ENCODE measurements at regions not wholly inside any gene's neighbourhood (a gene's known extent, or its start where the extent isn't known, plus 50 kb on each side); places are given as distances from the start of the nearest gene placed in this dataset.
A peak's percentile ranks its signal among the peaks of the same experiment; 100 is the strongest.
"Not testable (repeated sequence)": the region's sequence is repeated elsewhere in the genome, so short reads cannot be mapped to it uniquely, and the experiment has no call there.

DNA sequence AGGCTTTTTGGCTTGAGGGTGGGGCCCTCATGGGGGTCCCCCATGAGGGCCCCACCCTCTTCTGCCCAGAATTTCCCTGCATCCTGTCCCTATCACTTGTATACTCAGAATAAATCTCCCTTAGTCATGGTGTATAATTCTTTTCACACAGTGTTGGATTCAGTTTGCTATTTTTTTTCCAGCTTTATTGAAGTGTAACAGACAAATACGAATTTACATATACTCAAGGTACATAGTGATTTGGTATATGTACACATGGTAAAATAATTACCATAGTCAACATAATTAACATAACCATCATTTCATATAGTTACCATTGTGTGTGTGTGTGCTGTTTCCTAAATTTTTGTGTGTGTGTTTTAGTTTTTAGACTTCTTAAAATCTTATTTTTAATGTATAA, 289.4 kb downstream of the CNTNAP3B start:
- H3K4me1 ChIP-seq (replicated peaks); DNase-seq (ENCODE audit: low read depth in 1 of 2, low spot score in 2 of 2); H3K27me3 ChIP-seq (replicated peaks); H3K4me3 ChIP-seq; H3K9me3 ChIP-seq (replicated peaks); H3K27ac ChIP-seq; H3K36me3 ChIP-seq: not testable (repeated sequence)

DNA sequence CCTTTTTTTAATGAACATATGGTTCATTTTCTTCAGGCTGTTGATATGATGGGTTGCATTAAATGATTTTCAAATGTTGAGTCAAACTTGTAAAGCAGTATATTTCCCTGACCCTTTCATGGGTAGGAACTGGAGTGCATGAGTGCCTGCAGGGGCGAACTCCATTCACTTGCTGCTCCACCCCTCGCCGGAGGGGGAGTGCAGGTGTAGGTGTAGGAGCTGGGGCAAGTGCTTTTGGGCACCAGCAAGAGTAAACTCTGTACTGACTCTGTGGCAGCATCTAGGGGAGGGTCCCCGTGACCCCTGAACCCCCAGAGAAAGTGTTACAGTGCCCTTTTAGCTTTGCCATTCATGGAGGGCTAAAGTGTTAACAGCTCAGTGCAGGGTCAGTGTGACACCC, 290.3 kb downstream of the CNTNAP3B start:
- not testable (repeated sequence) for DNase-seq (ENCODE audit: low read depth in 1 of 2, low spot score in 2 of 2); H3K36me3 ChIP-seq; H3K9me3 ChIP-seq (replicated peaks); H3K27ac ChIP-seq; H3K4me1 ChIP-seq (replicated peaks); H3K4me3 ChIP-seq; H3K27me3 ChIP-seq (replicated peaks)

DNA sequence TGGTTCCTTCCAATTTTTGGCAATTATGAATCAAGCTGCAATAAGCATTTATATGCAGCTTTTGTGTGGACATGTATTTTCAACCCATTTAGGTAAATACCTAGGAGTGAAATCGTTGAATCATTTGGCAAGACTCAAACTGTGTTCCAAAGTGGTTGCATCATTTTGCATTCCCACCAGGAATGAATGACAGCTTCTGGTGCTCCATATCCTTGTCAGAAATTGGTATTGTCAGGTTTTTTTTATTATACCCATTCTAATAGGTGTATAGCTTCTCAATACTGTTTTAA, 290.7 kb downstream of the CNTNAP3B start:
- not testable (repeated sequence) for H3K36me3 ChIP-seq; H3K27ac ChIP-seq; H3K9me3 ChIP-seq (replicated peaks); DNase-seq (ENCODE audit: low read depth in 1 of 2, low spot score in 2 of 2); H3K4me3 ChIP-seq; H3K27me3 ChIP-seq (replicated peaks); H3K4me1 ChIP-seq (replicated peaks)

DNA sequence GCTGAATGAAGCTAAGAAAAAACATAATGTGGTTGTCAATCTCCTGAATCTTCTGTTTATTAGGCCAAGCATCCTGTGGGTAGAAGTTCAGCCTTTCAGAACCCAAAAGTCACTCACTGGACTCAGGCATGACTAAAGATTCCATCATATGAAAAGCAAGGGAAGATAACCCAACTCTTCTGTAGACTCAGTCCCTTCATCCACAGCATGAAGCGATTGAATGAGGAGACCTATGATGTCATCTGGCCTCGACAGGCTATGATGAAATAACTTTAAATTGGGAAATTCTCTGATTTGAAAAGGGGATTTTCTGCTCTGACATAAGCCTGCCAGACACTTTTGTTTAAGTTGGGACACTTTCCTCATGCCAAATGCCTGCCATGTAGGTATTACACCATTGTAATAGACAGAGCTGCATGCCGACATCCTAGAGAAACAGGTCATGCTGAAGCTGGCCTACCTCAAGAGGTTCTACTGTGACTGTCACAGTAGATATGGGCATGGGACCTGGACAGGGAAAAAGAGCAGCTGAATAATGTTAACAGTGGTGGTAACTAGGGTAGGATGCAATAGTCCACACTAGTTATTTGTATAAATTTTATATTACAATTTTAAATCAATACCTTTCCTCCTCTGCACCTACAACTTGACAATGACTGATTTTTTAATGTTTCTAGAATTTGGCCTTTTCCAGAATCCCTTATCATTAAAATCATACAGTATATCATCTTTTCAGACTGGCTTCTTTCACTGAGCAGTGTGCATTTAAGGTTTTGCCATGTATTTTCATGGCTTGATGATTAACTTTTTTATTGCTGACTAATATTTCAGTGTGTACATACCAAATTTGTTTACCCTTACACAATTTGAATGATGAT, 291.3 kb downstream of the CNTNAP3B start:
- H3K9me3 ChIP-seq (replicated peaks); H3K4me3 ChIP-seq; H3K27ac ChIP-seq; H3K27me3 ChIP-seq (replicated peaks); H3K36me3 ChIP-seq; DNase-seq (ENCODE audit: low read depth in 1 of 2, low spot score in 2 of 2); H3K4me1 ChIP-seq (replicated peaks): not testable (repeated sequence)

DNA sequence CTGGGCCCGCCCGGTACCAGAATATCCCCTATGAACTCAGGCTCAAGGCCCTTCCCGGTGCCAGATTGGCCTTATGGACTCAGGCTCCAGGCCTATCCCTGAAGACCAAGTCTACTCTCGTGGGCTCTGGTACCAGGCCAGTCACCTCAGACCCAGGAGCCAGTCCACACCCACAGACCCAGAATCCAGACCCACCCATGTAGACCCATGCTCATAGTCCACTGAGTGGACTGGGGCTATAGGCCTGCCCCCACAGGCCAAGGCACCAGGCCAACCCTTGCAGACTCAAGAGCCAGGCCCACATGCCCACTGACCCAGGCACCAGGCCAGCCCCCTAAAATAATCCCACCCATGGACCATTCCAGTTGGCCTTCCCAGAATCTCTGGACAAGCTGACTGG, 296.1 kb downstream of the CNTNAP3B start:
- H3K27ac ChIP-seq; H3K9me3 ChIP-seq (replicated peaks); H3K36me3 ChIP-seq; H3K4me3 ChIP-seq; DNase-seq (ENCODE audit: low read depth in 1 of 2, low spot score in 2 of 2); H3K27me3 ChIP-seq (replicated peaks); H3K4me1 ChIP-seq (replicated peaks): not testable (repeated sequence)

DNA sequence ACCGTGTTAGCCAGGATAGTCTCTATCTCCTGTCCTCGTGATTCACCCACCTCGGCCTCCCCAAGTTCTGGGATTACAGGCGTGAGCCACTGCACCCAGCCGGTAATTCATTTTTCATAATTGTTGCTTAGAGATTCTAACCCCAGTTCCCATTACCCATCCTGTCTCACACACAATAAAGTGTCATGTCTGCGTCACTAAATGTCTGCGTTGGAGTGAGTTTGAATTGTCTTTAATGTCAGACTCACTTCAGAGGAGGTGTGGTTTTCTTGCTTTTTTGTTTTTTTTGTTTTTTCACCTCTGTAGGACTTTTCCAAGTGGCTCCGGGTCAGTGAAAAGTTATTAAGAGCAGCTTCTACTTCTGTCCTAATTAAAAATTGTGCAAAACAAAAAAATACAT, 304.5 kb downstream of the CNTNAP3B start:
- not testable (repeated sequence) for DNase-seq (ENCODE audit: low read depth in 1 of 2, low spot score in 2 of 2); H3K9me3 ChIP-seq (replicated peaks); H3K36me3 ChIP-seq; H3K4me3 ChIP-seq; H3K27ac ChIP-seq; H3K27me3 ChIP-seq (replicated peaks); H3K4me1 ChIP-seq (replicated peaks)

DNA sequence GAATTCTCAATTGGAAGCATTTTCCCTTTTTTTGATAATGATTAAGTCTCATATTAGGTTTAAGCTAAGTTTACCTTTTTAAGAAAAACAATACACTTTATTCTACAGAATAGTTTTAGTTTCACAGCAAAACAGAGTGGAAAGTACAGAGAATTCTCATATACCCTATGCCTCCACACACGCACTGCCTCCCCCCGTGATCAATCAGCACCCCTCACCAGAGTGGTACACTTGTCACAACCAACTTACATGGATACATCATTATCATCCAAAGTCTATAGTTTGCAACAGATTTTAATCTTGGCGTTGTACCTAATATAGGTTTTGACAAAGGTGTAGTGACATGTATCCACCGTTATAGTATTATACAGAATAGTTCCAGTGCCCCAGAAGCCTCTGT, 326.5 kb downstream of the CNTNAP3B start:
- DNase-seq (ENCODE audit: low read depth in 1 of 2, low spot score in 2 of 2); H3K4me3 ChIP-seq; H3K36me3 ChIP-seq; H3K27me3 ChIP-seq (replicated peaks); H3K27ac ChIP-seq; H3K9me3 ChIP-seq (replicated peaks); H3K4me1 ChIP-seq (replicated peaks): not testable (repeated sequence)

DNA sequence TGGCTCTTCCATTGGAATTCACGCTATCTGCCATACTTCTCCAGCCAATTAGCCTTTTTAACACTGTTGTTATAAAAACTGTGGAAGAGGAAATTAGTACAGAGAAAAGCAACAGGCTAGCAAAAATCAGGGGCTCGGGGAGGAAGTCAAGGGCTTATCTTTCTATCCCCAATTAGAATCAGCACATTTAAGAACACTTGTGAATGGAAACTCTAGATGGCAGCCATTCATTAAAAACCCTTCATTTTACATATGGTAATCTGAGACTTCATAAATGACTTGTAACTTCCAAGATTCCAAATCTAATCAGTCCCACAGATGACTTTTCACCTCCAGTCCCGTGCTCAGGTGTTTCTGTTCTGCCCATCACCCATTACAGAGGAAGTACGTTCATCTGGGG, 330.5 kb downstream of the CNTNAP3B start:
- DNase-seq (ENCODE audit: low read depth in 1 of 2, low spot score in 2 of 2); H3K9me3 ChIP-seq (replicated peaks); H3K27ac ChIP-seq; H3K4me1 ChIP-seq (replicated peaks); H3K27me3 ChIP-seq (replicated peaks); H3K36me3 ChIP-seq; H3K4me3 ChIP-seq: not testable (repeated sequence)

DNA sequence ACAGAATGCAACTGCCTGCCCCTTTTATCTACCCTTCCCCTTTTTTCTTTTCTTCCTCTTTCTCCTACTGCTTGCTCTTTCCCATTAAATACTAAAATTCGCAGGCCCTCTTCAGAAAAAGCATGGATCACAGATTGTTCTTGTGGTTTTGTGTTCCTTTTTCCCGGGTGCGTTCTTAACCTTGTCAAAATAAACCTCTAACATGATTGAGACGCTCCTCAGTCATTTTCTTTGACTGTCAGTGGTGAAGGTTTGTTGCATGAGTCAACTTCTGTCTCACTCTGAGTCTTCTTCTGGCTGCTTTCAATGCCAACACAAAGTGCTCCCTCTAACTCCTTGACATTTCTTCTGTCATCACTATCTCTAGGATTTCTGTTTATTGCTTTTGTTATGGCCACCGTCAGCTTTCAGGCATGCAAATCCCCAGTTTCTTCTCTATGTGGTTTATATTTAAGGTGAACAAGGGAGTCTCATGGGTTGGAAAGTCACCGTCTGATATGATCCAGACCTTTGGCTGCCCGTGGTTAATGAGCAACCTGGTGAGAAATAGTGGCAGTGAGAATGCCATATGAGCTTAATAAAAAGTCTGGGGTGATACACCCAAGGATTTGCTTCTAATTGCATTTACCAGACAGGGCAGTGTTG, 338.4 kb downstream of the CNTNAP3B start:
- not testable (repeated sequence) for H3K36me3 ChIP-seq
- DNase-seq (ENCODE audit: low read depth in 1 of 2, low spot score in 2 of 2): peak in 1 of 2 experiments; percentile 16

DNA sequence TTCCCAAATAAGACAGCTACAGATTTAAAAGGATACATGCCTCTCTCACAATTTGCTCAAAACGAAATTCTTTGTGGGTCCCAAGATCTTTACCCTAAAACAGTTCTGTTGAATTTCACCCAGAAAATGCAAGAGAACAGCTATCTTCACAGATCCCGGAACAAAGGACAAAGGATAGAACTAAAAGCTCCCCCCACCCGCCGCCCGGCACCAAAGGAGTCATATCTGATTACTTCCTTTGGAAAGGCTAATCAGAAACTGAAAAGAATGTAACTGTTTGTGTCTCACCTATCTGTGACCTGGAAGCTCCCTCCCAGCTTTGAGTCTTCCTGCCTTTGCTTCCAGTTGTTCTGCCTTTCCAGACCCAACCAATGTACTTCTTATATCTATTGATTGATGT, 339.2 kb downstream of the CNTNAP3B start:
- H3K4me3 ChIP-seq; H3K27ac ChIP-seq; H3K4me1 ChIP-seq (replicated peaks); H3K36me3 ChIP-seq; H3K27me3 ChIP-seq (replicated peaks); H3K9me3 ChIP-seq (replicated peaks); DNase-seq (ENCODE audit: low read depth in 1 of 2, low spot score in 2 of 2): not testable (repeated sequence)

More for the DNA sequence above, 338.4 kb downstream of the CNTNAP3B start:
- not testable (repeated sequence) for H3K4me1 ChIP-seq (replicated peaks); H3K9me3 ChIP-seq (replicated peaks); H3K27me3 ChIP-seq (replicated peaks); H3K27ac ChIP-seq; H3K4me3 ChIP-seq

DNA sequence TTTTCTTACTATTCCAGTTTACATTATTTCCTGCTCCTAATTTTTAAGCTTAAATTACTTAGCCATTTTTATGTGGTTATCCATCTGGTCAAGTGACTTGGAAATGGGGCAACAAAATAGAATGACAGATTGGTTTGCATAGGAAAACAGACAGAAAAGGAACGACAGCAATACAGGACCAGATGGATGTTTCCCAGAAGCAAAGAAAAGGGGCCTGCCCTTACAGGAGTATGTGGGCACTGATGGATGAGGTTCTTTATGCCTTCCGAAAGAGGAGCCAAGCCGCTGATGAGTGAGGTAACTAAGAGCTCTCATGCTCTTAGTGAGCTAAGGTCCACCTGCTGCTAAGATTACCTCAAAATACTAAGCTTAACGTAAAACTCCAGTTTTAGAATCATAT, 339.8 kb downstream of the CNTNAP3B start:
- DNase-seq (ENCODE audit: low read depth in 1 of 2, low spot score in 2 of 2); H3K36me3 ChIP-seq; H3K27ac ChIP-seq; H3K4me3 ChIP-seq; H3K4me1 ChIP-seq (replicated peaks); H3K9me3 ChIP-seq (replicated peaks); H3K27me3 ChIP-seq (replicated peaks): not testable (repeated sequence)

DNA sequence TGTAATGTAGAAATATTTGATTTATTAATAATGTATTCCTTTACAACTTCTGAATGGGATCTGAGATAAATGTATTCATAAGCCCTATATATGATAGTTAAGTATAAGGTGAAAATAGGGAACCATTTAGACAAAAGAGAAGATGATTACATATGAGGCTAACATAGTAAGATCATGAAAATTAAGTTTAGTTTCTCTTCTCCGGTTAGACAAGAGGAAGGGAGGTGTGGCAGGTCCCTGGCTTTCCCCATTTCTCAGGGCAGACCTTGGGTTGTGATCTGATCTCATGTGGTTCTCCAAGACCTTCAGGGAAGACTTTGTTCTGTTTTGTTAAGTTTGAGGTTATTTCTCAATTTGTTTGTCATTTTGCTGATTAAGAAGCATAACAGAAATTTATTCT, 341.3 kb downstream of the CNTNAP3B start:
- not testable (repeated sequence) for H3K27me3 ChIP-seq (replicated peaks); H3K36me3 ChIP-seq; H3K27ac ChIP-seq; H3K4me1 ChIP-seq (replicated peaks); DNase-seq (ENCODE audit: low read depth in 1 of 2, low spot score in 2 of 2); H3K9me3 ChIP-seq (replicated peaks); H3K4me3 ChIP-seq

DNA sequence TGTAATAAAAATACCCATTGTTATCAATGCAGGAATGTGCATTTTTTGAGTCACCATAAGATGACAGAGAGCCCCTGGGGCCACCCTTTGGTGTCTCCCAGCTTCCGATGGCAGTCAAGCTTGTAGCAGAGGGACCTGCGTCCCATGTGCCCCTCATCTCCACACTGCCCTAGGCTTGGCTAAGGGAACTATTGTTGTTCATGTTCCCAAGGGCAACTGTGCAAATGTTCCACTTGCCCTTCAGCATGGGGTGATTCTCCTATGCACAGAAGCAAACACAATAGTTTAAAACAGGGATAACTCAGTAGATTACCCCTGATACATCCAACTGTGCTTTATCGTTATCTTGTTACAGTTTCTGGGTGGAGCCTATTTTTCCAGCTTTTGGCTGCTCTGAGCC, 342.0 kb downstream of the CNTNAP3B start:
- H3K4me1 ChIP-seq (replicated peaks); H3K27ac ChIP-seq; H3K9me3 ChIP-seq (replicated peaks); H3K27me3 ChIP-seq (replicated peaks); H3K4me3 ChIP-seq; H3K36me3 ChIP-seq; DNase-seq (ENCODE audit: low read depth in 1 of 2, low spot score in 2 of 2): not testable (repeated sequence)

DNA sequence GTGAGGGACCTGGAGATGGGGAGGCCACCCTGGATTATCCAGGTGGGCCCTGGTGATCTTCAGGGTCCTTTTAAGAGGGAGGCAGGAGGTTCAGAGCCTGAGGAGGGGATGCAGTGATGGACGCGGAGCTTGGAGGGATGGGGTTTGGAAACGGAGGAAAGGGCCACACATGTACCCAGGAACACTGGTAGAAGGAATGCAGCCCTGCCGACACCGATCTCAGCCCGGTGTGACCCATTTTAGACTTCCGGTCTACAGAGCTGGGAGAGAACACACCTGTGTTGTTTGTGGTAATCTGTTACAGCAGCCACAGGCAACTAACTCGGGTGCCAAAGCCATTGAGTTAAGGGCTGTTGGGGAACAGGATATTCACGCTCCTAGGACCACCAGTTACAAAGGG, 345.2 kb downstream of the CNTNAP3B start:
- not testable (repeated sequence) for H3K27ac ChIP-seq; H3K36me3 ChIP-seq; H3K4me3 ChIP-seq; H3K9me3 ChIP-seq (replicated peaks); H3K4me1 ChIP-seq (replicated peaks); H3K27me3 ChIP-seq (replicated peaks); DNase-seq (ENCODE audit: low read depth in 1 of 2, low spot score in 2 of 2)
